ENCODE measurements at regions not wholly inside any gene's neighbourhood (a gene's known extent, or its start where the extent isn't known, plus 50 kb on each side); places are given as distances from the start of the nearest gene placed in this dataset.
"Not testable (repeated sequence)": the region's sequence is repeated elsewhere in the genome, so short reads cannot be mapped to it uniquely, and the experiment has no call there.

GRCh38 chr21:31790420-31790819, 58.5 kb upstream of the SCAF4 start:
- TF ChIP-seq MAX (IDR thresholded peaks at IDR 0.05; ENCODE audit: insufficient read depth, insufficient read length); CTCF (IDR thresholded peaks at IDR 0.05; ENCODE audit: extremely low read depth in 1 of 2, insufficient read depth in 1 of 2, low read depth in 1 of 2, low read length in 2 of 2); JUN (IDR thresholded peaks at IDR 0.05; ENCODE audit: borderline replicate concordance, insufficient read depth, insufficient read length, low read depth); POLR2A (IDR thresholded peaks at IDR 0.05; ENCODE audit: low read depth, low read length); EZH2 (IDR thresholded peaks at IDR 0.05; ENCODE audit: borderline replicate concordance, low read depth, low read length, severe bottlenecking); POLR2AphosphoS5 (IDR thresholded peaks at IDR 0.05; ENCODE audit: insufficient read depth, low read depth, low read length); GATA2 (IDR thresholded peaks at IDR 0.05; ENCODE audit: insufficient read depth, insufficient read length, low read depth, low read length); FOS (IDR thresholded peaks at IDR 0.05; ENCODE audit: borderline replicate concordance, insufficient read depth, low read length): not testable (repeated sequence)

Data from endothelial cell of umbilical vein (primary cell).